ENCODE measurements at regions not wholly inside any gene's neighbourhood (a gene's known extent, or its start where the extent isn't known, plus 50 kb on each side); places are given as distances from the start of the nearest gene placed in this dataset.

- Histone ChIP-seq H3K27me3 (no peaks in the 10 kb centered on the region), H3K9me3 (no peaks in the 10 kb centered on the region), H3K27ac (no peak overlapping the region), H3K4me3 (no peak overlapping the region), H3K4me1 (no peaks in the 10 kb centered on the region), H3K36me3 (no peaks in the 10 kb centered on the region)
- no peak for TF ChIP-seq CTCF (IDR thresholded peaks at IDR 0.05)
- TF ChIP-seq POLR2AphosphoS5 (IDR thresholded peaks at IDR 0.05) = no peak
- no peak for TF ChIP-seq POLR2A (IDR thresholded peaks at IDR 0.05)
- DNase-seq (ENCODE audit: low spot score in 2 of 2) = no peak
- intact Hi-C loops (cut with DNase I; ENCODE audit: low total_unique reads) = no loop called here
Measured at GRCh38 chr11:45725121-45725520, 59.7 kb upstream of the CHST1 start.

- Histone ChIP-seq H3K27me3 (no peaks in the 10 kb centered on the region), H3K4me3 (no peak overlapping the region), H3K4me1 (no peaks in the 10 kb centered on the region), H3K9me3 (no peaks in the 10 kb centered on the region), H3K27ac (no peak overlapping the region), H3K36me3 (no peaks in the 10 kb centered on the region)
- no peak for DNase-seq (ENCODE audit: low spot score in 2 of 2)
- no peak for TF ChIP-seq CTCF (IDR thresholded peaks at IDR 0.05)
- TF ChIP-seq POLR2A (IDR thresholded peaks at IDR 0.05) = no peak
- no peak for TF ChIP-seq POLR2AphosphoS5 (IDR thresholded peaks at IDR 0.05)
- intact Hi-C loops (cut with DNase I; ENCODE audit: low total_unique reads) = no loop called here
Measured at GRCh38 chr11:45724153-45724552, 58.7 kb upstream of the CHST1 start.

GRCh38 chr11:45723397-45723796 is 58.0 kb upstream of the CHST1 start:
- Histone ChIP-seq H3K4me3 (no peak overlapping the region), H3K36me3 (no peaks in the 10 kb centered on the region), H3K27me3 (no peaks in the 10 kb centered on the region), H3K9me3 (no peaks in the 10 kb centered on the region), H3K27ac (no peak overlapping the region), H3K4me1 (no peaks in the 10 kb centered on the region)
- TF ChIP-seq CTCF (IDR thresholded peaks at IDR 0.05) (no peak), POLR2A (IDR thresholded peaks at IDR 0.05) (no peak), POLR2AphosphoS5 (IDR thresholded peaks at IDR 0.05) (no peak)
- intact Hi-C loops (cut with DNase I; ENCODE audit: low total_unique reads) = no loop called here
- no peak for DNase-seq (ENCODE audit: low spot score in 2 of 2)

GRCh38 chr11:45722144-45722543 is 56.7 kb upstream of the CHST1 start:
- no peak for DNase-seq (ENCODE audit: low spot score in 2 of 2)
- no peaks in the 10 kb centered on the region for H3K4me1 ChIP-seq
- H3K9me3 ChIP-seq = no peaks in the 10 kb centered on the region
- H3K27me3 ChIP-seq = no peaks in the 10 kb centered on the region
- TF ChIP-seq POLR2AphosphoS5 (IDR thresholded peaks at IDR 0.05) = no peak
- TF ChIP-seq CTCF (IDR thresholded peaks at IDR 0.05) = no peak
- no peak for TF ChIP-seq POLR2A (IDR thresholded peaks at IDR 0.05)
- H3K27ac ChIP-seq = no peak overlapping the region
- no peak overlapping the region for H3K4me3 ChIP-seq
- H3K36me3 ChIP-seq = no peaks in the 10 kb centered on the region
- intact Hi-C loops (cut with DNase I; ENCODE audit: low total_unique reads) = no loop called here

GRCh38 chr11:45717526-45717925 is 52.1 kb upstream of the CHST1 start:
- Histone ChIP-seq H3K9me3 (no peaks in the 10 kb centered on the region), H3K27me3 (peaks cover 0 to 2% of the 10 kb centered on the region in 2 donors), H3K27ac (no peak overlapping the region), H3K36me3 (no peaks in the 10 kb centered on the region), H3K4me3 (no peak overlapping the region), H3K4me1 (no peaks in the 10 kb centered on the region)
- intact Hi-C loops (cut with DNase I; ENCODE audit: low total_unique reads) = no loop called here
- DNase-seq (ENCODE audit: low spot score in 2 of 2) = no peak
- TF ChIP-seq CTCF (IDR thresholded peaks at IDR 0.05) = no peak
